Osteocyte (in vitro differentiated cells): ENCODE measurements at regions not wholly inside any gene's neighbourhood (a gene's known extent, or its start where the extent isn't known, plus 50 kb on each side); places are given as distances from the start of the nearest gene placed in this dataset.

ENCODE experiments used
- DNase-seq: peaks from one replicate; pipeline ENCODE4 v3.0.0; 2021; ENCODE audit warnings: mixed read lengths; ENCODE audit not compliant: unreplicated experiment; ENCODE audit errors: extremely low spot score
- H3K27ac Mint-ChIP-seq: one replicate; pipeline ENCODE4 v1.8.0; 2021; ENCODE audit warnings: mild to moderate bottlenecking, mixed read lengths; ENCODE audit not compliant: unreplicated experiment
- H3K27me3 Mint-ChIP-seq: one replicate; pipeline ENCODE4 v1.8.0; 2021; ENCODE audit warnings: mixed read lengths; ENCODE audit not compliant: unreplicated experiment
- H3K36me3 Mint-ChIP-seq: one replicate; pipeline ENCODE4 v1.8.0; 2021; ENCODE audit warnings: mixed read lengths; ENCODE audit not compliant: unreplicated experiment
- H3K4me1 Mint-ChIP-seq: one replicate; pipeline ENCODE4 v1.8.0; 2021; ENCODE audit warnings: mixed read lengths; ENCODE audit not compliant: unreplicated experiment
- H3K4me3 Mint-ChIP-seq: one replicate; pipeline ENCODE4 v1.8.0; 2021; ENCODE audit warnings: mild to moderate bottlenecking, moderate library complexity, mixed read lengths; ENCODE audit not compliant: unreplicated experiment
- H3K9me3 Mint-ChIP-seq: one replicate; pipeline ENCODE4 v1.8.0; 2021; ENCODE audit warnings: mixed read lengths; ENCODE audit not compliant: unreplicated experiment
- TF ChIP-seq, protein P1 (sequence below): fragments of 200-600 bp; sonication (generic); IDR thresholded peaks from 2 replicates; pipeline ENCODE4 v1.5.0; 2021; ENCODE audit warnings: antibody characterized with exemption, mild to moderate bottlenecking, moderate library complexity

DNA sequence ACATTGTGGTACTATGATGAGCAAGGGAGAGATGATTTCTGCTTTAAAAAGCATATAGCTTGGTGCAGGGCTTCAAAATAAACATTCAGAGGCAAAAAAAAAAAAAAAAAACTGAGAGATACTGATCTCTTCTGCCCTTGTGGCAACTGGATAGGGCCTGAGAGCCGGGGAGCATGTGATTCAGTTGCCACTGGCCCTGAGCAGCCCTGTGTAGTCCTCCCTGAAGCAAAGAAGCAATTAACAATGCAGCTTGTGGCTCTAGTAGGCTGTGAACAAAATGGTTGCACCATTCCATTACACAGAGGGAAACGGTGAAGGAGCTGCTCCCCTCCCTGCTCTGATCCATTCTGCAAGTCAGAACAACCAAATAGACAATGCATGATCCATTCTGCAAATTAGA, 347.5 kb upstream of the DAB2 start:
- DNase-seq, result no peak
- no peak overlapping the region for H3K4me3 Mint-ChIP-seq
- peaks cover 59% of the 10 kb centered on the region for H3K4me1 Mint-ChIP-seq
- no peaks in the 10 kb centered on the region for H3K27me3 Mint-ChIP-seq
- TF ChIP-seq, protein P1, sequence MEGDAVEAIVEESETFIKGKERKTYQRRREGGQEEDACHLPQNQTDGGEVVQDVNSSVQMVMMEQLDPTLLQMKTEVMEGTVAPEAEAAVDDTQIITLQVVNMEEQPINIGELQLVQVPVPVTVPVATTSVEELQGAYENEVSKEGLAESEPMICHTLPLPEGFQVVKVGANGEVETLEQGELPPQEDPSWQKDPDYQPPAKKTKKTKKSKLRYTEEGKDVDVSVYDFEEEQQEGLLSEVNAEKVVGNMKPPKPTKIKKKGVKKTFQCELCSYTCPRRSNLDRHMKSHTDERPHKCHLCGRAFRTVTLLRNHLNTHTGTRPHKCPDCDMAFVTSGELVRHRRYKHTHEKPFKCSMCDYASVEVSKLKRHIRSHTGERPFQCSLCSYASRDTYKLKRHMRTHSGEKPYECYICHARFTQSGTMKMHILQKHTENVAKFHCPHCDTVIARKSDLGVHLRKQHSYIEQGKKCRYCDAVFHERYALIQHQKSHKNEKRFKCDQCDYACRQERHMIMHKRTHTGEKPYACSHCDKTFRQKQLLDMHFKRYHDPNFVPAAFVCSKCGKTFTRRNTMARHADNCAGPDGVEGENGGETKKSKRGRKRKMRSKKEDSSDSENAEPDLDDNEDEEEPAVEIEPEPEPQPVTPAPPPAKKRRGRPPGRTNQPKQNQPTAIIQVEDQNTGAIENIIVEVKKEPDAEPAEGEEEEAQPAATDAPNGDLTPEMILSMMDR, result no peak
- peak overlapping the region; percentile 60 for H3K27ac Mint-ChIP-seq
- no peaks in the 10 kb centered on the region for H3K36me3 Mint-ChIP-seq
- peaks cover 5% of the 10 kb centered on the region for H3K9me3 Mint-ChIP-seq

DNA sequence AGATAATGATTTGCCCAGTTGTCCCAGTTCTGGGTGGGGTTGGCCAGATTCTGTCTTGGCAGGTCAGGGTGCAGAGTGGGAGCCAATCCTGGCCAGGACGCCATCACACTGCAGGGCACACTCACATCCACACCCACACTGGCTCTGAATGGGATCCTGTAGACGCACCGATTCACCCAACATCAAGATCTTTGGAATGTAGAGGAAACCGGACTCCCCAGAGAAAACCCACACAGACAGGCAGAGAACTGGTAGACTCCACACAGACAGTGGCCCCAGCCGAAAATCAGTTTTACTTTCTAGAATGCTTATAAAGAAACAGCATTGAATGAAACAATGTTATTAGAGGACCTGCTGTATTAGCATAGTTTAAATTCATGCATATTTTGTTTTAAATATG, 343.1 kb upstream of the DAB2 start:
- no peaks in the 10 kb centered on the region for H3K36me3 Mint-ChIP-seq
- peak overlapping the region; percentile 44 for H3K27ac Mint-ChIP-seq
- no peaks in the 10 kb centered on the region for H3K27me3 Mint-ChIP-seq
- peaks cover 50% of the 10 kb centered on the region for H3K4me1 Mint-ChIP-seq
- H3K9me3 Mint-ChIP-seq, result peaks cover 5% of the 10 kb centered on the region
- H3K4me3 Mint-ChIP-seq, result no peak overlapping the region
- DNase-seq, result no peak
- TF ChIP-seq, protein P1, result no peak

DNA sequence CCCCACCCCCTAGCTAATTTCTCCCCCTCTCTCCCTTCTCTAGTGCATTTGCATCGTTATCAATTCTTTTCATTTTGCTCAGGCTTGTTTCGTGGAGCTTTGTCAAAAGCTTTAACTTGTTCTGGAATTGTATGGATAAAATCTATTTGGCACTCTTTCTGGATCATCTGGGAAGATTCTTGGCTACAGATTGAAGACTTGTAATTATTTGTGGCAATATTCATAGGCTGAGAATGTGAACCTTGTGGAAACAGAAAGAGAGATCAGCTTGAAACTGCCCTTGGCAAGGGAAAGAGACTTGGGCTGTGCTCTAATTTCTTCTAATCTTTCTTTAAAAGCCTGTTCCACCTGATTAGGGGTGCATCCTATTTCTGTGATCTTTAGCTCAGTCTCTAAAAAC, 340.6 kb upstream of the DAB2 start:
- no peaks in the 10 kb centered on the region for H3K9me3 Mint-ChIP-seq
- peak overlapping the region; percentile 86 for H3K27ac Mint-ChIP-seq
- H3K4me3 Mint-ChIP-seq, result no peak overlapping the region
- no peak for DNase-seq
- no peaks in the 10 kb centered on the region for H3K27me3 Mint-ChIP-seq
- TF ChIP-seq, protein P1, result no peak
- peaks cover 55% of the 10 kb centered on the region for H3K4me1 Mint-ChIP-seq
- no peaks in the 10 kb centered on the region for H3K36me3 Mint-ChIP-seq

DNA sequence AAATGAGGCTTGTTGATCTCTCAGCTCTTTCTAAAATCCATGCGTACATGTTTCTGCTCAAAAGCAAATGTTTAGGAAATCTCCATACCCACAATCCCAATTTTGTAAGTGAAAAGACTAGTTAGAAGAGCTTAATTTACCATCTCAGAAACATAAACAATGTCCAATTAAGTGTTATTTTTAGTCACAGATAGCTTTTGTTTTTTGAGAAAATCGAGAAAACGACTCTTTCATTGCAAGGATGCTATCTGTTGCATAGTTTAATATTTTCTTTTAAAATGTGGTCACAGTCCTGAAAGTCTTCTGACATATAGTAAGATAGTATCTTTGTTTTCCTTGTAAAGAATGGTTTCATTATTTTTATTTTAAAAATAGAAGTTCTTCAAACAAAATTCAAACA, 338.0 kb upstream of the DAB2 start:
- peak overlapping the region; percentile 84 for H3K27ac Mint-ChIP-seq
- DNase-seq, result no peak
- H3K36me3 Mint-ChIP-seq, result no peaks in the 10 kb centered on the region
- H3K4me3 Mint-ChIP-seq, result no peak overlapping the region
- no peaks in the 10 kb centered on the region for H3K27me3 Mint-ChIP-seq
- TF ChIP-seq, protein P1, result no peak
- no peaks in the 10 kb centered on the region for H3K9me3 Mint-ChIP-seq
- peaks cover 67% of the 10 kb centered on the region for H3K4me1 Mint-ChIP-seq

DNA sequence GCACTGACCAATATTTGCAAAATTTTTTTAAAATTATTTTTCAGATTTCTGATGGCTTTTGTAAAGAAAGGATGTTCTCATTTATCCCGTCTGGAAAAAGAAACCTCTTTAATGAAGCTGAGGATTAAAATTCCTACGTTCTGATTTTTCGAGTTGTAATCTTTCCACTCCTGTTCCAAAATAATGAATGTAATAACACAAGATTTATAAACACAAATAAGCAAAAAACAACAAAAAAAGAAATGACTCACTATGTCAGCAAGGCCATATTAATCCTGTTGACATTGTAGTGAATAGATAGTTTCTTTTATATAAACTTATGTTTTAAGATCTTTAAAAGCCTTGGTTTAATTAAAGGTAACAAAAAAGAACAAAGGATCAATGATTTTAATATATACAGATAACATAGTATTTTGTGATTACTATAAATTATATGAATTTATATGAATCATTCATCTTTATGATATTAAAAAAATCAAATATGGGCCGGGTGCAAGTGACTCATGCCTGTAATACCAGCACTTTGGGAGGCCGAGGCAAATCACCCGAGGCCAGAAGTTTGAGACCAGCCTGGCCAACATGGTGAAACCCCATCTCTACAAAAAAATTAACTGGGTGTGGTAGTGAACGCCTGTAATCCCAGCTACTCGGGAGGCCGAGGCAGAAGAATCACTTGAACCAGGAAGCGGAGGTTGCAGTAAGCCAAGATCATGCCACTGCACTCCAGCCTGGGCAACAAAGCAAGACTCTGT, 336.6 kb upstream of the DAB2 start:
- H3K27ac Mint-ChIP-seq, result peak overlapping the region; percentile 97
- peak overlapping the region; percentile 22 for H3K4me3 Mint-ChIP-seq
- H3K4me1 Mint-ChIP-seq, result peaks cover 73% of the 10 kb centered on the region
- H3K9me3 Mint-ChIP-seq, result no peaks in the 10 kb centered on the region
- TF ChIP-seq, protein P1, result no peak
- DNase-seq, result no peak
- no peaks in the 10 kb centered on the region for H3K27me3 Mint-ChIP-seq
- no peaks in the 10 kb centered on the region for H3K36me3 Mint-ChIP-seq
